ENCODE measurements at regions not wholly inside any gene's neighbourhood (a gene's known extent, or its start where the extent isn't known, plus 50 kb on each side); places are given as distances from the start of the nearest gene placed in this dataset.

DNA sequence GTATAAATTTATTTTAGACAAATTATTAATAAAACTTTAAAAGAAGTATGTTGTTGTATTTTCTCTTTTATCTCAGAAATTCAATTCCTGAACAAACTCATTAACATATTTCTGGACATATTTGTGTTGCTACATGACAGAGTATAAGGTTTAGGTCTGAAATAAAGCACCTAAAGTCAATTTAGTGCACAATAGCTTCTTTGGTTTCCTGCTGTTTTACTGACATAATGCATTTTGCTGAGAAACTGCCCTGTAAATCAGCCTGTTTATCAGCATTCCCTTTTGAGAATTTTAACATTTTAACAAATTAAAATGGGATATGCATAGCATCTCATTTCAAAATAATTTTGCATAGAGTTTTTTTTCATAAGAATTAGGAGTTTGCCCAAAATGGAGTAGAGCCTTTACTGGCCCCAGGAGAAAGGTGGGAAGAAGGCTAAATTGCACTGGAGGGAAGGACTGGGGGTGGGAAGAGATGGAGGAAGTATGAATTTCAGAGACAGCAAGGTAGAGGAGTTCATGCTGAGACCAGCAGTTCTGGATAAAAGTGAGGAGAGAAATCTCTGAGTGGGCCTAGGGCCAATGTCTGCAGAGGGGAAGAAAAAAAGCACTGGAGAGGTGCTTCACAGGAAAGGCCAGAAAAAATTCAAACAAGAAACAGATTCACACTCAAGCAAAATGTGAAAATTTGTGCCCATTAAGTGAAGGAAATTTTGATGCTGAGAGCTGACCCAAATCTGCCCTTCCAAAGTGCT, 324.2 kb upstream of the HSF2 start:
- TF ChIP-seq GATA3 (IDR thresholded peaks at IDR 0.05; ENCODE audit: low read depth, low read length) (no peak), GATA2 (IDR thresholded peaks at IDR 0.05; ENCODE audit: low read depth, low read length) (no peak)

Data from SH-SY5Y (cell line).